Testis (tissue), 2 donors: ENCODE measurements at regions not wholly inside any gene's neighbourhood (a gene's known extent, or its start where the extent isn't known, plus 50 kb on each side); places are given as distances from the start of the nearest gene placed in this dataset.

ENCODE experiments used
- CTCF ChIP-seq, 3 experiments: fragments of 450-650 bp in 2 of 3; fragments of 200-600 bp in 1 of 3; sonication (generic) in 1 of 3; IDR thresholded peaks; one replicate each; pipeline ENCODE4 v1.5.1; 2016 to 2019; ENCODE audit warnings: antibody characterized with exemption in 3 of 3, mild to moderate bottlenecking in 2 of 3, moderate library complexity in 1 of 3
- POLR2A ChIP-seq: fragments of 450-650 bp; IDR thresholded peaks from one replicate; pipeline ENCODE4 v1.6.1; 2017; ENCODE audit warnings: antibody characterized with exemption, mild to moderate bottlenecking, moderate library complexity

GRCh38 chr4:152172146-152172545, 363.7 kb downstream of the FBXW7 start:
- TF ChIP-seq CTCF (IDR thresholded peaks at IDR 0.05): no peak
- no peak for TF ChIP-seq POLR2A
